SH-SY5Y (cell line): ENCODE measurements at regions not wholly inside any gene's neighbourhood (a gene's known extent, or its start where the extent isn't known, plus 50 kb on each side); places are given as distances from the start of the nearest gene placed in this dataset.

Source experiments
- GATA2 ChIP-seq: IDR thresholded peaks from 2 replicates; pipeline ENCODE4 v1.6.1; 2011; ENCODE audit warnings: mild to moderate bottlenecking, low read depth, low read length
- GATA3 ChIP-seq: IDR thresholded peaks from 2 replicates; pipeline ENCODE4 v1.6.1; 2011; ENCODE audit warnings: low read depth, mild to moderate bottlenecking, low read length, moderate library complexity

GRCh38 chr2:204131621-204132020 is 195.1 kb downstream of the ICOS start:
- TF ChIP-seq GATA2 (no peak), GATA3 (no peak)
